ENCODE measurements at regions not wholly inside any gene's neighbourhood (a gene's known extent, or its start where the extent isn't known, plus 50 kb on each side); places are given as distances from the start of the nearest gene placed in this dataset.
"Not testable (repeated sequence)": the region's sequence is repeated elsewhere in the genome, so short reads cannot be mapped to it uniquely, and the experiment has no call there.

DNA sequence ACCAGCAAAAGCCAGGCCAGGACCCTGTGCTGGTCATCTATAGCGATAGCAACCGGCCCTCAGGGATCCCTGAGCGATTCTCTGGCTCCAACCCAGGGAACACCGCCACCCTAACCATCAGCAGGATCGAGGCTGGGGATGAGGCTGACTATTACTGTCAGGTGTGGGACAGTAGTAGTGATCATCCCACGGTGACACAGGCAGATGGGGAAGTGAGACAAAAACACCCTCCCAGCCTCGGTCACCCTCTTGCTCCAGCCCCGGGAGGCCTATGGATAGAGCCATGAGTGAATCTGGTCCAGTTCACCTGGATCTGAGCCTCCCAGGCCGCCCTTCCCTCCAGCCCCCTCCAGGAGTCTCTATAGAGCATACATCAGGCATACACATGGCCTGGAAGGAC lies 115.2 kb upstream of the IGLL5 start:
- ChIA-PET CTCF (ENCODE audit: partially characterized antibody) (interaction anchor here (1.1 to 9.8 kb wide), 8 partner anchors 9 to 110 kb away, joined by 3 to 138 read pairs (median 4); no protein-coding TSS in a partner anchor), POLR2A (ENCODE audit: partially characterized antibody) (interaction anchor here (2.0 kb wide), 1 partner anchor 16 kb away, joined by 6 read pairs; no protein-coding TSS in a partner anchor)
- Mint-ChIP-seq H3K27me3 (peaks cover 3% of the 10 kb centered on the region in 2 donors), H3K27ac (peak overlapping the region in 2 of 7 donors; percentile 77 to 80), H3K4me1 (peaks cover 10 to 28% (median 20%) of the 10 kb centered on the region in 4 donors), H3K36me3 (no peaks in the 10 kb centered on the region), H3K4me3 (no peak overlapping the region), H3K9me3 (peaks cover 0 to 2% (median 0%) of the 10 kb centered on the region in 8 donors)
- intact Hi-C loops (cut with micrococcal nuclease), result no loop called here
- H3K27ac ChIP-seq (ENCODE audit: low read depth, low read length), result no peak overlapping the region
- H3K4me1 ChIP-seq (ENCODE audit: insufficient read depth, low read length), result no peaks in the 10 kb centered on the region
- no peaks in the 10 kb centered on the region for H3K9me3 ChIP-seq (ENCODE audit: control insufficient read depth in 1 of 2, low read length in 2 of 2)
- H3K36me3 ChIP-seq (ENCODE audit: insufficient read depth, low read length), result no peaks in the 10 kb centered on the region
- H3K27me3 ChIP-seq (ENCODE audit: insufficient read depth, low read length), result no peaks in the 10 kb centered on the region
- DNase-seq, result no peak
- H3K4me3 ChIP-seq (ENCODE audit: low read length in 2 of 2), result no peak overlapping the region

DNA sequence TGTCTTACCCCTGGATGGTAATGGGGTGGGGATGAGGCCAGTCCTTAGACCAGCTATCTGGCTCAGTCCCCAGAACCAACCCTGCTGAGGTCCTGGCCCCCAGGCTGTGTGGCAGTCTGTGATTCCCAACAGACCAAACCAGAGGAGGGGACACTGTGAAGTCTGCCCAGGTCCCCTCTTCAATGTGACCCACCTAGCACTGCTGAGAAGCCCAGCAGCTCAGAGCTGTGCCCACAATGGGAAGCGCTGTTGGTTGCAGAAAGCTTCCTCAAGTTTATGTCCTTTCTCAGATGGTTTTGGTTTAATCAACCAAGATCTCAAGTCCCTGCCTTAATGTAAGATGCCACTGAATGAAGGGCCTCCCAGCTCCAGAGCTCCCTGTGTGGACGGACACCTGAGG lies 114.7 kb upstream of the IGLL5 start:
- no peak for DNase-seq
- H3K27ac Mint-ChIP-seq, result peak overlapping the region in 4 of 7 donors; percentile 58 to 83 (median 76)
- Histone ChIP-seq H3K27ac (ENCODE audit: low read depth, low read length) (no peak overlapping the region), H3K4me1 (ENCODE audit: insufficient read depth, low read length) (no peaks in the 10 kb centered on the region), H3K27me3 (ENCODE audit: insufficient read depth, low read length) (no peaks in the 10 kb centered on the region), H3K4me3 (ENCODE audit: low read length in 2 of 2) (no peak overlapping the region), H3K9me3 (ENCODE audit: control insufficient read depth in 1 of 2, low read length in 2 of 2) (no peaks in the 10 kb centered on the region), H3K36me3 (ENCODE audit: insufficient read depth, low read length) (no peaks in the 10 kb centered on the region)
- intact Hi-C loops (cut with micrococcal nuclease), result no loop called here
- H3K4me1 Mint-ChIP-seq, result peaks cover 10 to 28% (median 19%) of the 10 kb centered on the region in 4 donors
- H3K4me3 Mint-ChIP-seq, result no peak overlapping the region
- H3K27me3 Mint-ChIP-seq, result peaks cover 0 to 4% of the 10 kb centered on the region in 2 donors
- ChIA-PET CTCF (ENCODE audit: partially characterized antibody) (interaction anchor here (1.1 to 9.8 kb wide), 6 partner anchors 8 to 110 kb away, joined by 3 to 138 read pairs (median 29); no protein-coding TSS in a partner anchor), POLR2A (ENCODE audit: partially characterized antibody) (interaction anchor here (2.0 kb wide), 1 partner anchor 16 kb away, joined by 6 read pairs; no protein-coding TSS in a partner anchor)
- H3K9me3 Mint-ChIP-seq, result peaks cover 0 to 3% (median 0%) of the 10 kb centered on the region in 8 donors
- H3K36me3 Mint-ChIP-seq, result no peaks in the 10 kb centered on the region

DNA sequence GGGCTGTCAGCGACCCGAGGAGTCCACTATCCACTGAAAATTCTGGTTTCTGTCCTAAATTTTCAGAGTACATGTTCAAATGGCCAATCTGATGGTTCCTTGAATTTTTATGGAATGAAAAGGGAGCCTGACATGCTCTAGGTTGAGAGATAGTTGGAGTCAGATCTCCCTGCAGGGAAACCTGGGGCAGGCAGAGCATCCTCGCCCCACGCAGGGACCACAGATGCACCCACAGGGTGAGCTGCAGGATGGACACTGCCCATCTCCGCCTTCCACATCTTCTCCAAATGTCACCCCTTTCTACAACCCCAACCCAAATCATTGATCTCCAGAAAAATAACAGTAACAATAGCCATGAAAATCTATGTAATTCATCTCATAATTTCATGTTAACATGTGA lies 114.2 kb upstream of the IGLL5 start:
- Mint-ChIP-seq H3K27ac (peak overlapping the region in 3 of 7 donors; percentile 58 to 83 (median 72)), H3K4me1 (peaks cover 10 to 28% (median 19%) of the 10 kb centered on the region in 4 donors), H3K4me3 (no peak overlapping the region), H3K36me3 (no peaks in the 10 kb centered on the region), H3K27me3 (peaks cover 0 to 4% of the 10 kb centered on the region in 2 donors), H3K9me3 (peaks cover 0 to 3% (median 0%) of the 10 kb centered on the region in 8 donors)
- ChIA-PET CTCF (ENCODE audit: partially characterized antibody) (interaction anchor here (1.7 to 9.8 kb wide), 3 partner anchors 16 to 36 kb away, joined by 5 to 138 read pairs (median 54); no protein-coding TSS in a partner anchor), POLR2A (ENCODE audit: partially characterized antibody) (interaction anchor here (2.0 kb wide), 1 partner anchor 15 kb away, joined by 6 read pairs; no protein-coding TSS in a partner anchor)
- H3K4me1 ChIP-seq (ENCODE audit: insufficient read depth, low read length), result no peaks in the 10 kb centered on the region
- no peaks in the 10 kb centered on the region for H3K9me3 ChIP-seq (ENCODE audit: control insufficient read depth in 1 of 2, low read length in 2 of 2)
- intact Hi-C loops (cut with micrococcal nuclease), result no loop called here
- H3K36me3 ChIP-seq (ENCODE audit: insufficient read depth, low read length), result no peaks in the 10 kb centered on the region
- no peaks in the 10 kb centered on the region for H3K27me3 ChIP-seq (ENCODE audit: insufficient read depth, low read length)
- no peak overlapping the region for H3K27ac ChIP-seq (ENCODE audit: low read depth, low read length)
- no peak overlapping the region for H3K4me3 ChIP-seq (ENCODE audit: low read length in 2 of 2)
- no peak for DNase-seq

DNA sequence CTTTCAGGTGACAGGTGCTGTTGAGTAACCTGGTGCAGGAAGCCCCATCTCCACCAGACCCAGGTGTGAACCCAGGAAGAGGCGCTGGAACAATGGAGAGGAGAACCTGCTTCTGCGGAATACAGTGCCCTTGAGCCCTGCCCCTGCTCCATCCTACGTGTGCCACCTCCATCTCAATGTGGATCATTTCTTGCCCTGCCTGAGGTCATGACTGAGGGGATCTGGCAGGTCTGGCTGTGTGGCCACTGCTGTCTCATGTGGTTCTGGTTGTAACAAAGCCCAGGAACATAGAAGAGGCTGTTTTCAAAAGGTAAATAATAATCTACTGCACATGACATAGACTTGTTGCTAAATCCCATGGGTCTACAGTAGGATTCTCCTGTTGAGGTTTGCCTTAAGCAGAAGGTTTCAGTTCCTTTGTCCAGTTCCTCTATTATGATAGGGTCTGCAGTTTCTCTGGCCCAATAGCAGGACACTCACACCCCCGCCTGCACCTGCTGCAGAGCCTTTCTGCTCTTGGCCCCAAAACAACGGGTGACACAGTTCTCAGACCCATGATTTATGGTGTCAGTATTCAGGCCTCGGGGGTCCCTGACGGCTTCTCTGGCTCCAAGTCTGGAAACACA lies 113.5 kb upstream of the IGLL5 start:
- Histone ChIP-seq H3K4me3 (ENCODE audit: low read length in 2 of 2) (no peak overlapping the region), H3K9me3 (ENCODE audit: control insufficient read depth in 1 of 2, low read length in 2 of 2) (no peaks in the 10 kb centered on the region), H3K27ac (ENCODE audit: low read depth, low read length) (no peak overlapping the region), H3K36me3 (ENCODE audit: insufficient read depth, low read length) (no peaks in the 10 kb centered on the region), H3K27me3 (ENCODE audit: insufficient read depth, low read length) (no peaks in the 10 kb centered on the region), H3K4me1 (ENCODE audit: insufficient read depth, low read length) (no peaks in the 10 kb centered on the region)
- H3K4me3 Mint-ChIP-seq, result no peak overlapping the region
- no peaks in the 10 kb centered on the region for H3K36me3 Mint-ChIP-seq
- peak overlapping the region in 3 of 7 donors; percentile 4 to 30 (median 29) for H3K27ac Mint-ChIP-seq
- peaks cover 9 to 24% (median 16%) of the 10 kb centered on the region in 4 donors for H3K4me1 Mint-ChIP-seq
- POLR2A ChIA-PET (ENCODE audit: partially characterized antibody), result interaction anchor here (1.6 kb wide), 1 partner anchor 20 kb away, joined by 9 read pairs; no protein-coding TSS in a partner anchor
- CTCF ChIA-PET (ENCODE audit: partially characterized antibody), result interaction anchor here (0.8 to 9.8 kb wide), 8 partner anchors 12 to 110 kb away, joined by 3 to 138 read pairs (median 4); no protein-coding TSS in a partner anchor
- intact Hi-C loops (cut with micrococcal nuclease), result no loop called here
- peaks cover 0 to 3% (median 0%) of the 10 kb centered on the region in 8 donors for H3K9me3 Mint-ChIP-seq
- no peak for DNase-seq
- peaks cover 0 to 2% of the 10 kb centered on the region in 2 donors for H3K27me3 Mint-ChIP-seq

DNA sequence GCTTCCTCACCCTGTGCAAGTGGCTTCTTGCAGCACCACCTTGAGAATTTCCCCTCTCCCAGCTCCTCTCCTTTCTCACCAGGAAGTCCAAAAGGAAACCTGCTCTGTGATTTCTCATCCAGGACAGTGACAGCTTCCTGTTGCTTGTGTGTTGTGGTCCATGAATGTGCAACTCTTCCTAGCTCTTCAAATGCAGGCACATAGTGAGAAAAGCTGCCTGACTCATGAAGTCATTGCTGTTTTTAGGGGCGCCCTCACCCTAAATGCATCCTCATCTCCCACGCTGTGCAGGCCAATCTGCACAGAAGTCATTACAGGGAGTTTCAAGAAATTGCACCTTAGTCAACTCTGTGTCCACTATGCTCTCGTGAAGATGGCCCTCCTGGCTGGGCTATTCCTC lies 112.9 kb upstream of the IGLL5 start:
- H3K36me3 Mint-ChIP-seq; intact Hi-C loops (cut with micrococcal nuclease); H3K27ac ChIP-seq (ENCODE audit: low read depth, low read length); DNase-seq; H3K9me3 Mint-ChIP-seq; H3K4me3 ChIP-seq (ENCODE audit: low read length in 2 of 2); H3K9me3 ChIP-seq (ENCODE audit: control insufficient read depth in 1 of 2, low read length in 2 of 2); H3K4me1 ChIP-seq (ENCODE audit: insufficient read depth, low read length); H3K27me3 ChIP-seq (ENCODE audit: insufficient read depth, low read length); H3K27me3 Mint-ChIP-seq; H3K36me3 ChIP-seq (ENCODE audit: insufficient read depth, low read length); H3K4me3 Mint-ChIP-seq: not testable (repeated sequence)
- Mint-ChIP-seq H3K27ac (peak overlapping the region in 1 of 7 donors; percentile 60), H3K4me1 (peaks cover 8 to 24% (median 15%) of the 10 kb centered on the region in 4 donors)
- POLR2A ChIA-PET (ENCODE audit: partially characterized antibody), result interaction anchor here (1.6 kb wide), 1 partner anchor 21 kb away, joined by 9 read pairs; no protein-coding TSS in a partner anchor
- CTCF ChIA-PET (ENCODE audit: partially characterized antibody), result interaction anchor here (0.8 to 9.8 kb wide), 7 partner anchors 11 to 109 kb away, joined by 3 to 138 read pairs (median 4); no protein-coding TSS in a partner anchor

DNA sequence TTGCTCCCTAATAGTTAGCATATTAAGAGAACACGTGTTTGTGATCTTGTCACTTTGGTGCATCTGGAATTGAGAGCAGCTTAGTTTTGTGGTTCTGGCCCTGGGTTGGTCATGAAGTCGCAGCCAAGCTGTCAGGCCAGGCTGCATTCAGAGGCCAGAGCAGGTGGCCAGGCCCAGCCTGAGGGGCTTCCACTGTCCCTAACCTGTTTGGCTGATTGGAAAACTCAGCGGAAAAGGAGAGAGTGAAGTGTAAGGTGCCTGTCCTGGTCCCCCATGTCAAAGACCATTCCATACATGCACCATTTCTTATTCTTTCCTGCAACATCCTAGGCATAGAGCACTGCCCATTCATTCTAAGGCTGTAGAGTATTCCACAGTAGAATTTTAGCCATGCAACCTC lies 111.5 kb upstream of the IGLL5 start:
- intact Hi-C loops (cut with micrococcal nuclease), result no loop called here
- Histone ChIP-seq H3K27ac (ENCODE audit: low read depth, low read length) (no peak overlapping the region), H3K4me1 (ENCODE audit: insufficient read depth, low read length) (no peaks in the 10 kb centered on the region), H3K4me3 (ENCODE audit: low read length in 2 of 2) (no peak overlapping the region), H3K9me3 (ENCODE audit: control insufficient read depth in 1 of 2, low read length in 2 of 2) (no peaks in the 10 kb centered on the region), H3K36me3 (ENCODE audit: insufficient read depth, low read length) (no peaks in the 10 kb centered on the region), H3K27me3 (ENCODE audit: insufficient read depth, low read length) (no peaks in the 10 kb centered on the region)
- Mint-ChIP-seq H3K27ac (peak overlapping the region in 1 of 7 donors; percentile 63), H3K9me3 (peaks cover 0 to 3% (median 0%) of the 10 kb centered on the region in 8 donors), H3K4me1 (peaks cover 3 to 16% (median 9%) of the 10 kb centered on the region in 4 donors), H3K4me3 (no peak overlapping the region), H3K36me3 (no peaks in the 10 kb centered on the region), H3K27me3 (peaks cover 0 to 2% of the 10 kb centered on the region in 2 donors)
- ChIA-PET POLR2A (ENCODE audit: partially characterized antibody) (no interaction called here), CTCF (ENCODE audit: partially characterized antibody) (interaction anchor here (1.0 to 9.8 kb wide), 2 partner anchors 13 to 22 kb away, joined by 3 to 138 read pairs; no protein-coding TSS in a partner anchor)
- no peak for DNase-seq

GRCh38 chr22:22779213-22779612 lies 108.4 kb upstream of the IGLL5 start:
- peaks cover 6 to 12% (median 9%) of the 10 kb centered on the region in 4 donors for H3K4me1 Mint-ChIP-seq
- CTCF ChIA-PET (ENCODE audit: partially characterized antibody), result interaction anchor here (1.8 to 3.4 kb wide), 3 partner anchors 9 to 24 kb away, joined by 4 to 29 read pairs (median 8); no protein-coding TSS in a partner anchor

More at GRCh38 chr22:22779213-22779612, 108.4 kb upstream of the IGLL5 start:
- Mint-ChIP-seq H3K9me3 (peaks cover 0 to 3% (median 0%) of the 10 kb centered on the region in 8 donors), H3K27me3 (peaks cover 0 to 2% of the 10 kb centered on the region in 2 donors), H3K4me3 (no peak overlapping the region), H3K36me3 (no peaks in the 10 kb centered on the region), H3K27ac (peak overlapping the region in 1 of 7 donors; percentile 27)
- Histone ChIP-seq H3K4me3 (ENCODE audit: low read length in 2 of 2) (no peak overlapping the region), H3K27me3 (ENCODE audit: insufficient read depth, low read length) (no peaks in the 10 kb centered on the region), H3K36me3 (ENCODE audit: insufficient read depth, low read length) (no peaks in the 10 kb centered on the region), H3K4me1 (ENCODE audit: insufficient read depth, low read length) (no peaks in the 10 kb centered on the region), H3K9me3 (ENCODE audit: control insufficient read depth in 1 of 2, low read length in 2 of 2) (no peaks in the 10 kb centered on the region), H3K27ac (ENCODE audit: low read depth, low read length) (no peak overlapping the region)
- DNase-seq, result no peak
- intact Hi-C loops (cut with micrococcal nuclease), result no loop called here
- POLR2A ChIA-PET (ENCODE audit: partially characterized antibody), result interaction anchor here (0.6 kb wide), 1 partner anchor 197 kb away, joined by 3 read pairs; no protein-coding TSS in a partner anchor
